DMS114 treated with DMSO at 0.1 percent for 48 hours (cell line): ENCODE measurements at regions not wholly inside any gene's neighbourhood (a gene's known extent, or its start where the extent isn't known, plus 50 kb on each side); places are given as distances from the start of the nearest gene placed in this dataset.

ENCODE experiments used
- DNase-seq: peaks from one replicate; lab custom pipeline; 2025; ENCODE audit not compliant: unreplicated experiment; lab: John Stamatoyannopoulos, UW

DNA sequence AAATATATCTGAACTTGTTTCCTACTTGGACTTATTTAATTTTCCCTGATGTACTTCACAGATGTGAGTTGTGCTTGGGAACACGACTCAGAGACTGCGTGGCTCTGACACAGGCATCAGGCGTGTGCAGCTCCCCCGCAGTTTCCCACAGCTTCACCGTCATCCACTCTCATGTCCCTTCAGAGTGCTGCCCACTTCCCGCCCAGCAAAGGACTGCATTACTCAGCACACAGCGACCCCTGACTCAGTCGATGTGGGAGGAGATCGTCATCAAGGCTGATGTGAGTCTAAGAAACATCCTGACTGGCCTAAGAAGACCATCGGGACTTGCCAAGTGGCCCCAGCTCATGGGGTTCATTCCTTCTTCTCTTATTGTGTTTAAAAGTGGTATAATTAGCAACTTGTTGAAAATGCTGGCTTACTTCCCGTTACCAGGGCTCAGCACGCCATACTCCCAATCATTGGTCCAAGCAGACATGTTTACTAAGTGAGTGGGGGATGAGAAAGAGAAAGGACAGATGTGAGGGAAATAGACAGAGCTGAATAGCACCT lies 539.4 kb upstream of the JARID2 start:
- no peak for DNase-seq

DNA sequence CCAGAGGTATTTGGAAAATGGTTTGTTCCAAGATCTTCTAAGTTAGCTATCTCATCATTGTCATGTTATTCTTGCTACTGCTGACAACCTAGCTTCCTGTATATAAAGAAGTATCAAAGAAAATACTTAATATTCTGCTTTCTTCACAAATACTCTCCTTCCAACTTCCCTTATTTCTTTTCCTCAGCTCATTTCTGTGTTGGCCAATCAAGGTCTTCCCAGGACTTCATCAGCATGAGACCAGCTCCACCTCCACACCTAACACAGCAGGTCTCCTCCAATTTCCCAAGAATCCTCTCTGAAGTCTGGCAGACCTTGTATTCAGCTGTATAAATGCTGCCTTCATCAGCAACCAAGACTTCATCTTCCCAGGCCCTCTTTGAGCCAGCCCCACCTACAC lies 538.6 kb upstream of the JARID2 start:
- DNase-seq, result no peak

DNA sequence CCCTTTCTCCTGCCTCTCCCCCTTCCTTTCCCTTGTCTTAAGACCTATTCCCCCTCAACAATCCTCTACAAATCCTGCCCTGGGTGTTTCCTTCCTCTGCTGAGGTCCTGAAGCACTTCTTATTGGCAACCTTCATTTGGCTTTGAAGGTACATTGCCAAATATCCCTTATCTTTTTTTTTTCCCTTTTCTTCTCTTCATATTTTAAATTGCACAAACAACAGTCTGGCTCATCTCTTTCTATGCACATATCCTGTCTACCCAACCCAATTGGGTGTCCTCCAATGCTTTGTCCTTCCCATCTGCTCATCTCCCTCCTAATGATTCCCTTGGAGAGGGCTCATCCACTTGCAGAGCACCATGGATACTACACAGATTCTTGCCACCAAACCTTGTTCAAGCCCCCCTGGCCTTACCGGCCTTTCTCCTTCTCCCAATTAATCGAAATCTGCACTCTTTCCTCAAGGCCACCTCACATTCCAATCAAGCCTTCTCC lies 537.9 kb upstream of the JARID2 start:
- no peak for DNase-seq

DNA sequence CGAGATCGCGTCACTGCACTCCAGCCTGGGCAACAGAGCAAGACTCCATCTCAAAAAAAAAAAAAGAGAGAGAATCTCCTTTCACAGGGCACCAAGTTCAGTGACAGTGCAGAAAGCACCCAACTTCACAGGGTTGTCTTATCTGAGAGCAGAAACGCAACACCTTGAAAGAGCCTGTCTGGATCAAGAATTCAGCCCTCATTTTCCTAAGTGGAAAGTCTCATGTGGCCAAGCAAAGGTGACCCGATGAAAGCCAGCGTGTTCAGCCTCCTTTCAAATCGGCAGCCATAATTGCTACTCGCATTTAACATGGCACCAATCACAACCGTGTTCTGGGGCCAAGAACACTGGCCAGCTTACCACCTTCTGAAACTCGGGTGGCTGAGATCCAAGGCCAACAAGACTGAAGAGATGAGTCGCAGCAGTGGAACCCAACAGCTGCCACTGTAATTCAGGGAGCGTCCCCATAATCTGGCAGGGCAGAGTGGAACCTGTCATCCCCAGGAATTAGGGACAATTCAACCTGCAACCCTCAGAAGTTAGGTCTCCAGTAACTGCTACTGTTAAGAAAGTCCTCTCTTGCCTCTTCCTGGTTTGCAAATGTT lies 536.7 kb upstream of the JARID2 start:
- DNase-seq, result no peak

DNA sequence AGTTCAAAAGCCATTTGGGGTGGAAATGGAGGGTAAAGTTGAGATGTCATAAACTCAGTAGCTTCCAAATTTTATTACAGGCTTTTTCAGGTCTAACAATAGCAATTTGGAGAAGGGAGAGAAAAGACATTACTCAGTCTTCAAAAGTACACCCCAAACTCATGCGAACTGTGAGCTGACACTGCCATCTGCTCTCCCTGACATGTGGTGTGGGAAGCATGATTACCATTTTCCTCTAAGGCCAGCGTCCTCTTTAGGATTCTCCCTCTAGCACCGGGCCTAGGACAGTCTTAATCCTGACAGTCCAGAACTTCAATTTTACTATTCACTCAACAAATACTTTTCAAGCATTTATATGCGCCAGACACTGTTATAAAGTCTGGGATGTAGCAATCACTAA lies 536.0 kb upstream of the JARID2 start:
- no peak for DNase-seq

DNA sequence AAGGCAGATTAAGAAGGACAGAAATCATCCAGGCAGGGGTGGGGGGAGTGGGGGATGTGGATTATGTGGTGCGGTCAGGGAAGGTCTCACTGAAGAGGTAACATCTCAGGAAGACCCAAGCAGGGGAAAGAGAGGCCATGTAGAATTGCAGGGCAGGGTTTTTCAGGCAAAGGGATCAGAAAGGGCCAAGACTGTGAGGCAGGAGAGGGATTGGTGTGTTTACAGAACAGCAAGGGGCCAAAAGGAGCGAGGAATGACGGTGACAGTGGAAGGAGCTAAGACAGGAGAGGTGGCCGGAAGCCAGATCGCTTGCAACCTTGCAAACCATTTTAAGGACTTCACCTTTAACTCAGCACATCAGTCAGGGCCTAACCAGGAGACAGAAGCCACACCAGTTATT lies 535.4 kb upstream of the JARID2 start:
- no peak for DNase-seq

DNA sequence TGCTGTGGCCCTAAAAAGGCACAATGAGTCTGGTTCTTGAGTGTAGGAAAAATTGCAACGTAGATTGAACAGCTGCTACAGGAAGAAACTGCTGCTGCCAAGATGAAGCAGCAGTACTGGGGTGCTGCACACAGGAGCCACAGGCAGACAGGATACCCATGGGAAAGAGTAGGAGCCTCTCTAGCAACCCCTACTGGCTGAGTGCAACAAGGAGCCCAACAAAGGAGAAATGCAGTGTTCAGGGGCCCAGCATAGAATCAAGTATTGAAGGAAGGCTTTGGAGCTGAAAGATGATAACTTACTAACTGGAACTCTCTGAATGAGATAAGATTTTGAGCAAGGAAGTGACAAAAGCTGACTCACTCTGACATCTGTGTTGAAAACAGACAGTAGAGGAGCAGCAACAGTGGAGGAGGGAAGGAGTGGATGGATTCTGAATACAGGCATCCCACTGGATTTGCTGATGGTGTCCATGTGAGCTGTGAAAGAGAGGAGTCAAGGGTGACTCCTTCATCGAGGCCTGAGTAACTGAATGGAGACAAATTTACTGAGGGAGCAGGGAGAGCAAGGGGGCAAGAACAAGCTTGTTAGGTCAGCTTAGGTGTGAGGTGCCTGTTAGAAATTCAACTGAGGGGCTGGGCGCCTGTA lies 534.7 kb upstream of the JARID2 start:
- DNase-seq, result no peak

DNA sequence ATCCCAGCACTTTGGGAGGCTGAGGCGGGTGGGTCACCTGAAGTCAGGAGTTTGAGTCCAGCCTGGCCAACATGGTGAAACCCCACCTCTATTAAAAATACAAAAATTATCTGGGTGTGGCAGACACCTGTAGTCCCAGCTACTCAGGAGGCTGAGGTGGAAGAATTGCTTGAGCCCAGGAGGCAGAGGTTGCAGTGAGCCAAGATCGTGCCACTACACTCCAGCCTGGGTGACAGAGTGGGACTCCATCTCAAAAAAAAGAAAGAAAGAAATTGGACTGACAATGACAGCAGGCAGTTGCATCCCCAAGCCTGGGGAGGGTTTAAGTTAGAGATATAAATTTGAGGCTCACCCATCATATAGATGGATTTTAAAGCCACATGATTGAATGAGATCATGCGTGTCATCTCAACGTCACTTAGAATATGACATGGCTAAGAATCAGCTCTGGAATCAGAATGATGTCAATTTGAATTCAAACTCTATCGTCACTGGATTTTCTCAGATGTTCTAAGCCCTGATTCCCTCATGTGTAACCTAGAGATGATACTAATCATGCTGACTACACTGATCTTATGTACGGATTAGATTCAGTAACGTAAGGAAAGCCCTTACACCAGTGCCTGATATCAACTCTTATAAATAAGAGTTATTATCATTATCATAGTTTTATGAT lies 534.0 kb upstream of the JARID2 start:
- no peak for DNase-seq

DNA sequence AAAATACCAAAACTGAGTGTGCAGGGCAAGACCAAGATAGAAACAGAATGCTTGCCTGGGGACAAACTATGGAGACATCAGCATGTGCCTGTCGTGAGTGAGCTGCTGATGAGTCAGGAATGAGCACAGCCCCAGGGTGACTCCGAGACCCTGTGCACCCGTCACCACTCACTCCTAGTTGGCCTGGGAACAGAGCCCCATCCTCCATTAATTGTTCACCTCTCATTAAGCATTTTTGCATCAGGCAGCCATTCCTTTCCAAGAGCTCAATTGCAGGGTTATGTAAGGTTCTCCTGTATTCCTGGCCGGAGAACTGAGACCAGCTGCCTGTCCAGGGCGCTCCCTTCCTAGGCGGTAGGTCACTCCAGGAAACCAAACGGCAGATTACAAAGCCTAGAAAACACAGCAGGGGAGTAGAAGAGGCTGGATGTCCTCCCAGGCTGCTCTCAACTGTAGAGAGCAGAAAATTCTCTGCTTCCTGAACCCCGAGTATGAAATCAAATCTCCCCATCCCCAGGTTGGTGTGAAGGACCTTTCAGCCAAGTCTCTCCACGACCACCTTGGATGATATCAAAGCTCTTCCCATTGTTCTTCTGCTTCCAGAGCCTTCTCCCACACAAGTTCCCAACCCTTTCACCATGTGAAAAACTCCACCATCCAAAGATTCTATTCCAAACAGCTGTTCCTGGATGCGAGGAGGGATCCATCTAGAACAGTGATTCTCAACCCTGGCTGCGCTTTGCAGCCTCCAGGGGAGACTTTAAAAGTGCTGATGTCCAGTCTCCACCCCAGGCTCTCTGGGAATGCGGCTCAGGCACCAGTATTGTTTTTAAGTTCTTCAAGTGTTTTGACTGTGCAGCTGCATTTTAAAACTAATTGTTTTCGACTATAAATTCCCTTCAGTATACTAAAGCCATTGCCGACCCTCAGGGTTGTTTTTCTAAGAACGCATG lies 532.6 kb upstream of the JARID2 start:
- no peak for DNase-seq

DNA sequence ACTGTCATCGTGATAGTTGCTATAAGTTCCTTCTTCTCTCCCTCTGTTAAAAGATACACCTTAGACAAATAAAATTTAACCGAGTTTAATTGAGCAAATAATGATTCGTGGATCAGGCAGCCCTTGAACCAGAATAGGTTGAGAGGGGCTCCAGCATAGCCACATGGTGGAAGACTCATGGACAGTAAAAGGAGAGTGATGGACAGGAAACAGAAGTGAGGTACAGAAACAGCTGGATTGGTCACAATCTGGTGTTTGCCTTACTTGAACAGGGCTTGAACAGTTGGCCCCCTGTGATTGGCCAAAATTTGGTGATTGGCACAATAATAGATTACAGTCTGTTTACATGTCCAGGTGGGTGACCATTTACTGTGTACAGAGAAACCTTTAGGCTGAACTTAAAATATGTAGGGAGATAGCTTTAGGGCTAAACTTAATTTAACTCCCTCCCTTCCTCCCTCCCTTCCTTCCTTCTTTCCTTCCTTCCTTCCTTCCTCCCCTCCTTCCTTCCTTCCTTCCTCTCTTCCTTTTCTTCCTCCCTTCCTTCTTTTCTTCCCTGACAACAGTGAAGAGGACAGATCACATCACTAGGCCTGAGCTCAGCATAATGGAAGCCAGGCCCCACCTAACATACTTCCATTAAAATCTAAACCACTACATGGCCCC lies 531.8 kb upstream of the JARID2 start:
- no peak for DNase-seq

DNA sequence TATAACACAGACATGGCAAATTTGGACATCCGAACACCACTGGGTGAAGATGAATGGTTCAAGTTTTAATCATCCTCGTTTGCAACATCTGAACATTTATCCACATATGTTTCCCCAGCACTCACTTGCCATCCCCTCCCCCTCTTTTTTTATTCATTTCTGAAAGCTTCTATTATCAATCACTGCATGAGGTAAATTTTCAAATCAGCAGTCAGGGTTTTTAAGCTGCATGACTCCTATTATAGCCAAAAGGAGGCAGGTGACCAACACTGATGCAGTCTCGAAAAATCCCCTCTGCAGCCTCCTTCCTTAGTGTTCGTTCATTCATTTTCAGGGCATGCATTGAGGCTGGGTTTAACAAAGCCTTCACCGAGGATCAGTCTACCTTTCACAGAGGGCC lies 530.8 kb upstream of the JARID2 start:
- DNase-seq, result no peak

DNA sequence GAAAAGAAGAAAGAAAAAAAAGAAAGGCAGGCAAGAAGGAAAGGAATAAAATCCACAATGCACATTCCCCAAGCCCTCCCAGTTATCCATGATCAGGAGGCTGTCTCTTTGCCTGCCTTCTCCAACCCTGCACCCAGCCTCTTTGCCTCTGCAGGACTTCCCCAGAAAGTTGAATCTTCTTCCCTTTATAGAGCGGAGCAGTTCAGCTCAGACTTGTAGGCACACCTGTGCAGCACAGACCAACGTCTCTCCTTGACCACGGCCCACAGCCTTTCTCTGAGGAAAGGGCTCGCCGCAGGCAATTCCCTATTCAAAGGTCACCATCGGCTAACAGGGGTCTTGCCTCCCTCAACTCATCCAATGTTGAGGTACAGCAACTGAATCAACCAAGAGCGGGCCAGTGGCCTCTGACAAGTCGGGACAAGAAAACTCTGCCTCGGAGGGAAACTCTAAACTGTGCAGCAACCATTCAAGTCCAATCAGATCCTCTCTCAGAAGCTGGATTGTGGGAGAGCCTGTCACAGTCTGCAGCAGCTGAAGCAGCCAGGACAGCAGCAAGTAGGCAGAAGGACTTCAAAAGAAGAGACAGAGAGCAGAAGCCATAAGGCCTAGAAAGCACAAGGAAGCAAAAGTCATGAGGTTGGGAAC lies 529.2 kb upstream of the JARID2 start:
- DNase-seq, result no peak

DNA sequence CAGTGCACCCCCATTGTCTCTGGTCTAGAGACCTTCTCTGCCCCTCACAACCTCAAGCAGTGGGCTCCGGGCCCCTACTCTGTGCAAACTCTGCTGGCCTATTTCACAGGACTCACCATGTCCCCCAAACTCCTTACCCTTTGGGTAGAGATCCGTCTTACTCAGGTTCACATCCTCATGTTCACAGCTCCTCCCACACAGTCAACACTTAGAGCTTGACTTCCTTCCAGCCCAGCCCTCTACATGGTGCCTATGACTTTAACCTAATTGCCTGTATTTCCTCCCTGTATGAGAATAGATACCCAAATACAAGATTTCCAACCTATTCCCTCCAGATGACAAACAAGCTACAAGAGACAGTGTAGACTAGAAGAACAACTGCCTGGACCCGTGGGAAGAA lies 528.6 kb upstream of the JARID2 start:
- DNase-seq, result no peak

DNA sequence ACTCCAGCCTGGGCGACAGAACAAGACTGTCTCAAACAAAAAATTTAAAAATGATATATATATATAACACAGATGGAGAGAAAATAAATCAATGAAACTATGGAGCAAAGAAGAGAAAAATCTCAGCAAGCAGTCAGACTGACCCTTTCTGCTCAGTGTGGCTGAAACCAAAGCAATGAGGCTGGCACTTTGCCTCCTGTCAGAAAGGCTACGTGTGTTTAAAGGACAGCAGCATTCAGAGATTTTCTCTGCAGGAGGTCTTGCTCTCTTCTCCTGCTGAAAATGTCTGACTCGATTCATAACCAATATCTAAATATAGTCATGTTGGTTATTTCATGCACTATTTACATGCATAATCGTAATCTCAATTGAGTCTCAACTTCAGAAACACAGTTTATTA lies 527.0 kb upstream of the JARID2 start:
- DNase-seq, result no peak

DNA sequence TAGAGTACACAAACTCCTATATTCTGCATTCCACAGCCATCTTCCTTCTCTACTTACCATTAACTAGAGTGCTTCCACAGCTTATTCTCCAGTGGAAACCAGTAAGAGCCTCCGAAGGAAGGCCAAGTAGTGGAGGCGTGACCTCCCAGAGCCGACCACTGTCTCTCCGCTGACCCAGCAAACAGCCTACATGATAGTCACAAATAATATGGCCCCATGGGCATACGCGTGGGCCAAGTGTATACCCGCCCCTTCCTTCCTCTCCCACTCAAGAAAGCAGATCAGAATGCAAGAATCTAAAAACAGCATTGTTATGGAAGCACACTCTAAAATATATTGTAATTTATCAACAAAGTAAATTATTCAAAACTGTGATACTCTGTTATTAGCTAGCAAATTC lies 526.6 kb upstream of the JARID2 start:
- DNase-seq, result no peak

DNA sequence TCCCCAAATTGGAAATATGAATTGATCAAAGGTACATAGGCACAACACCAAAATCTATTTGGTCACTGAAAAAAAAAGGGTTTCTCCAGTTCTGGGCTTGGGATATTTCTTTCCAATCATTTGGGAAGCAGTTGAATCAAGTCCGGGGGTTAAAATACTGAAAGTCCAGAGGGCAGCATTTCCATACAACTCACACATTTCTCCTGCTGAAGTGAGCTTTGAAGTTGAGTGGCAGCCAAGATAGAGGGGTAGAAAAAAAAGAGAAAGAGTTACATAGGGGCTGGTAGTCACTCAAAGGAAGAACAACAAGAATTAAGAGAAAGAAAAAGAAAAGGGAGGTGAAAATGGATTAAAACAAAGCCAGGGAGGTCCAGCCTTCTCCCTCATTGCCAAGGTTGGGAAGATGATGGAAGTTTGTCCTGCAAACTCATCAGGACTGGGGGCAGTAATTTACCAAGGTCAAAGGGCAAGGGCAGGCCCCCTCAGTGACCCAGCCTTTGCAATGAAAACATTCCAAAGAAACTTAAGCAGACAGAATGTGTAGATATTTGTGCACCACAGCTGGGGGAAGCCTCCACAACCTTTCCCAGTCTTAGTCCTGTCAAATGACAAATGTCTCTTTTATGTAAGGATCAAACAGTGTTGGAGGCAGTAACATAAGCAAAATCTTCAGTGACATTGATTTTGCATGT lies 525.3 kb upstream of the JARID2 start:
- no peak for DNase-seq

DNA sequence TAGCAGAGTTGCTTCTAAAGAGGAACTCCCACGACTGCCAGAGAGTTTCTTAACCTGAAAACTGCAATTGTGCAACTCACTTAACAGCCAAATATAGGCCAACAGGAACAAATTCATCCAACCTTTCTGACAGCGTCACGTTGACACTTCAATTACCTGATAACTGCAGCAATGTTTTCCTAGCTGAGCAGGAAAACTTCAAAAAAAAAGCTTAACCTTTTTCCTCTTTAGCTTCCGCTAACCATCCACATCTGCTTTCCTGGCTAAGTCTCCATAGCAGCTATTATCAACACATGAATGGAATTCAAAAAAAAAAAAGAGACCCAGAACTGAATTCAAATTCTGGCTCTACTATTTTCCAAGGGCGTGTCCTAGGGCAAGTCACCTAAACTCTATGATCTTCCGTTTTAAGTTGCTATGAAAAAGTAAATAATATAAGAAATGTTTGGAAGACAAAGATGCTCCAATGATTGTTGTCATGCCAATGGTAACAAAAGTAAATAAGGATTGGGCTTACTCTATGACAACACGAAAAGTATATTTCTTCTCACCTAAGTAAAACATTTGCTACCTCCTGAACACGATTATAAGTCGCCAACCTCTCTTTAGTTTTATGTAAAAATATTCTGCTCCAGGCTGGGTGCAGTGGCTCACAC lies 524.6 kb upstream of the JARID2 start:
- DNase-seq, result no peak

DNA sequence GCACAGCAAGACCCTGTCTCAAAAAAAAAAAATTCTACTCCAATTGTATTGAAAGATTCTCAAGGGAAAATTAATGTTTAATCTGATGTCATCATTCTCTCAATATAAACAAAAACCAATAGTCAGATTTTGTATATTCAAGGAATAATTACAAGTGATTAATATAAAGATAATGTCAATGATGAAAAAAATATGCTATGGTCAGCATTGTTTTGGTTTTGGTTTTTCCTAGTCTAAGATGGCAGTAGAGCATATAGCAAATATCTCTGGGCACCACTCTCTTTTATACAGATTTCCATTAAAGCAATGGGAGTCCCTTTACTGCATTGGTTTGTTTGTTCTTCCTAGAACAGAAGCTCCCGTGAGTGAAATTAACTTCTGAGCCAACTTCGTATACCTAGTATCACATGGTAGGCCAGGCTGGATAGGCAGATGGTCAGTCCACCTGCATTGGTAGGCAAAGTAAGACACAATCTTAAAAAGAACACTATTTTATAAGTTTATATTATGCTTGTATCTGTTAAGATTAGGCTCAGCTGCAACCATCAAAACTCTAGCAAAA lies 523.8 kb upstream of the JARID2 start:
- DNase-seq, result no peak

DNA sequence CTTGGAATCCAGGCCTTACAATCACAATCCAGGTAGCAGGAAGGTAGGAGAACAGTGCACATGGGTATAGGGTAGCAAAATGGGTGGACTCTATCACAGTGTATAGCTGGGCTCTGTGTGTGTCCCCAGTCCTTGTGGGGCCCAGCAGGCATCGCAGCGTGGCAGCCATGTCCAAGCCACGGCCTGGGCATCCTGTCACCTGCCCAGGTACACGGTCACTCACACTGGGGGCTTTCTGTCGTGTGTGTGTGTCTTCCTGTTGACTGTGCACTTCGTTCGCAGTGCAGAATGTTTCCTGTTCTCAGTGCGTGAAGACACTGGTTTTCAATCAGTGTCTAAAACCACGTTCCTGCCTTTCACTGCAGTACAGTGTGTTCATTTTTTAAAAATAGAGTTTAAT lies 523.2 kb upstream of the JARID2 start:
- DNase-seq, result no peak
